SK-N-SH treated with all-trans-retinoic acid at 6 μM for 48 hours (cell line): ENCODE measurements at regions not wholly inside any gene's neighbourhood (a gene's known extent, or its start where the extent isn't known, plus 50 kb on each side); places are given as distances from the start of the nearest gene placed in this dataset.

ENCODE experiments used
- ATAC-seq: fragments of 200-7000 bp; cut with Tn5 transposase; 3 replicates; pipeline ENCODE4 v1.9.1; 2020; ENCODE audit warnings: mild to moderate bottlenecking, moderate library complexity
- ARNTL ChIP-seq: fragments of 450-650 bp; formaldehyde crosslinking; IDR thresholded peaks from 2 replicates; pipeline ENCODE4 v1.5.0; 2020; ENCODE audit warnings: low read depth, mild to moderate bottlenecking, moderate library complexity, borderline replicate concordance
- CSDC2 ChIP-seq: fragments of 250-450 bp; sonication (Bioruptor Pico); IDR thresholded peaks from 2 replicates; pipeline ENCODE4 v1.5.0; 2020; ENCODE audit warnings: mild to moderate bottlenecking, moderate library complexity
- ESRRG ChIP-seq: fragments of 250-450 bp; sonication (Bioruptor Pico); IDR thresholded peaks from 2 replicates; pipeline ENCODE4 v1.6.1; 2021; ENCODE audit warnings: mild to moderate bottlenecking
- GLIS3 ChIP-seq: fragments of 250-450 bp; sonication (Bioruptor Pico); IDR thresholded peaks from 2 replicates; pipeline ENCODE4 v1.5.0; 2020; ENCODE audit warnings: mild to moderate bottlenecking, moderate library complexity
- ISL1 ChIP-seq: fragments of 250-450 bp; sonication (Bioruptor Pico); IDR thresholded peaks from 2 replicates; pipeline ENCODE4 v2.1.2; 2022; ENCODE audit warnings: mild to moderate bottlenecking, moderate library complexity
- OSR1 ChIP-seq: fragments of 250-450 bp; sonication (Bioruptor Pico); IDR thresholded peaks from 2 replicates; pipeline ENCODE4 v1.8.0; 2022; ENCODE audit warnings: moderate library complexity, mild to moderate bottlenecking, inconsistent platforms
- PPARA ChIP-seq: fragments of 250-450 bp; sonication (Bioruptor Pico); IDR thresholded peaks from 2 replicates; pipeline ENCODE4 v1.5.0; 2020; ENCODE audit warnings: mild to moderate bottlenecking, borderline replicate concordance
- RARB ChIP-seq: fragments of 250-450 bp; sonication (Bioruptor Pico); IDR thresholded peaks from 2 replicates; pipeline ENCODE4 v1.8.0; 2021; ENCODE audit warnings: mild to moderate bottlenecking, moderate library complexity
- SNAI2 ChIP-seq: fragments of 250-450 bp; sonication (Bioruptor Pico); IDR thresholded peaks from 2 replicates; pipeline ENCODE4 v1.5.0; 2020; ENCODE audit warnings: mild to moderate bottlenecking, moderate library complexity
- TCF4 ChIP-seq: fragments of 250-450 bp; sonication (Bioruptor Pico); IDR thresholded peaks from 2 replicates; pipeline ENCODE4 v1.8.0; 2021; ENCODE audit warnings: mild to moderate bottlenecking, moderate library complexity, borderline replicate concordance
- ZC3H10 ChIP-seq: fragments of 250-450 bp; sonication (Bioruptor Pico); IDR thresholded peaks from 2 replicates; pipeline ENCODE4 v1.5.1; 2021; ENCODE audit warnings: mild to moderate bottlenecking, moderate library complexity
- ZFP3 ChIP-seq: fragments of 250-450 bp; sonication (Bioruptor Pico); IDR thresholded peaks from 2 replicates; pipeline ENCODE4 v1.5.0; 2020; ENCODE audit warnings: mild to moderate bottlenecking, moderate library complexity
- ZFP30 ChIP-seq: fragments of 450-650 bp; formaldehyde crosslinking; IDR thresholded peaks from 2 replicates; pipeline ENCODE4 v1.5.0; 2022; ENCODE audit warnings: mild to moderate bottlenecking, moderate library complexity
- ZNF565 ChIP-seq: fragments of 450-650 bp; formaldehyde crosslinking; conservative IDR thresholded peaks from 2 replicates; pipeline ENCODE4 v1.5.0; 2020; ENCODE audit warnings: low read depth, mild to moderate bottlenecking, moderate library complexity
- ZNF70 ChIP-seq: fragments of 450-650 bp; formaldehyde crosslinking; IDR thresholded peaks from 2 replicates; pipeline ENCODE4 v1.5.0; 2020; ENCODE audit warnings: mild to moderate bottlenecking, moderate library complexity
- ZNF8 ChIP-seq: fragments of 450-650 bp; formaldehyde crosslinking; IDR thresholded peaks from 2 replicates; pipeline ENCODE4 v1.5.0; 2020; ENCODE audit warnings: mild to moderate bottlenecking, moderate library complexity
- TF ChIP-seq, protein P1 (sequence below): fragments of 250-450 bp; sonication (Bioruptor Pico); IDR thresholded peaks from 2 replicates; pipeline ENCODE4 v1.8.0; 2020; ENCODE audit warnings: mild to moderate bottlenecking, moderate library complexity, borderline replicate concordance
- TF ChIP-seq, protein P2 (sequence below): fragments of 250-450 bp; sonication (Bioruptor Pico); IDR thresholded peaks from 2 replicates; pipeline ENCODE4 v1.5.0; 2020; ENCODE audit warnings: mild to moderate bottlenecking, moderate library complexity
- TF ChIP-seq, protein P3 (sequence below): fragments of 250-450 bp; sonication (Bioruptor Pico); IDR thresholded peaks from 2 replicates; pipeline ENCODE4 v1.5.1; 2020; ENCODE audit warnings: low read depth, mild to moderate bottlenecking, moderate library complexity
- TF ChIP-seq, protein P4 (sequence below): fragments of 250-450 bp; sonication (Bioruptor Pico); IDR thresholded peaks from 2 replicates; pipeline ENCODE4 v1.5.1; 2021; ENCODE audit warnings: mild to moderate bottlenecking, moderate library complexity
- TF ChIP-seq, protein P5 (sequence below): fragments of 250-450 bp; sonication (Bioruptor Pico); IDR thresholded peaks from 2 replicates; pipeline ENCODE4 v1.8.0; 2021; ENCODE audit warnings: low read depth, mild to moderate bottlenecking, moderate library complexity, borderline replicate concordance

DNA sequence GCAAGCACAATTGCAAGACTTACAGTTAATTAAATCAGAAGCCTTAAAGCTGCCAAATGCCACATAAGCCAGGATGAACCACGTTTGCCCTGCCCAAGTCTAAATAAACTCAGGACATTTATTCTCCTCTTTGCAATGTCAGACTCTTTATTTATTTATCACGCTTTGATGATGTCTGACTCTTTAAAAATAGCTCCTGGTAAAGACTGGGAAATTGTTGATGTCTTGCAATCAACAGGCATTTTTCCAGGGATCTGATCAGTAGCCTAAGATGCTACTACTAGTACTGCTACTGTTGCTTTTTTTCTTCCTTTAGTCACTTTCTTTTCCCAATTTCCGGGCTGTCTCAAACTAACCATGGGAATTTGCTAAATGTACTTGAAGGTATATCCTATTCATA lies 365.8 kb upstream of the MARCKS start (continued):
- TF ChIP-seq, protein P1, sequence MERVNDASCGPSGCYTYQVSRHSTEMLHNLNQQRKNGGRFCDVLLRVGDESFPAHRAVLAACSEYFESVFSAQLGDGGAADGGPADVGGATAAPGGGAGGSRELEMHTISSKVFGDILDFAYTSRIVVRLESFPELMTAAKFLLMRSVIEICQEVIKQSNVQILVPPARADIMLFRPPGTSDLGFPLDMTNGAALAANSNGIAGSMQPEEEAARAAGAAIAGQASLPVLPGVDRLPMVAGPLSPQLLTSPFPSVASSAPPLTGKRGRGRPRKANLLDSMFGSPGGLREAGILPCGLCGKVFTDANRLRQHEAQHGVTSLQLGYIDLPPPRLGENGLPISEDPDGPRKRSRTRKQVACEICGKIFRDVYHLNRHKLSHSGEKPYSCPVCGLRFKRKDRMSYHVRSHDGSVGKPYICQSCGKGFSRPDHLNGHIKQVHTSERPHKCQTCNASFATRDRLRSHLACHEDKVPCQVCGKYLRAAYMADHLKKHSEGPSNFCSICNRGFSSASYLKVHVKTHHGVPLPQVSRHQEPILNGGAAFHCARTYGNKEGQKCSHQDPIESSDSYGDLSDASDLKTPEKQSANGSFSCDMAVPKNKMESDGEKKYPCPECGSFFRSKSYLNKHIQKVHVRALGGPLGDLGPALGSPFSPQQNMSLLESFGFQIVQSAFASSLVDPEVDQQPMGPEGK (CRISPR knock-in tag) = no peak
- no peak for TF ChIP-seq ESRRG (CRISPR knock-in tag)

DNA sequence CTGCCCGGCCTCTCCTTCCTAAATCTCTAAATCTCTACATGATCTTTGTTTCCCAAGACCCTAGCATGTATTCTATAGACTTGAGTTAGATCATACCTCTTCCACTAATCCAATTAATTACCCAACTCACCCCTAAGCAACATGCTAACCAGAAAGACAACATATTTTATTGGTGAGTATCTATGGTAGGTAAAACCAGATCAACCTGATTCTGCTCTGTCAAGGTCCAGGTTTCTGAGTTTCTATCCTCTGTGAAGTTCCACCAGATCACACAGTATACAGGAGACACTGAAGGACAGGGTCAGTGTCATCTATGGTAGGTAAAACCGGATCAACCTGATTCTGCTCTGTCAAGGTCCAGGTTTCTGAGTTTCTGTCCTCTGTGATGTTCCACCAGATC lies 363.2 kb upstream of the MARCKS start:
- no peak for ATAC-seq
- TF ChIP-seq SNAI2 (no peak), RARB (CRISPR knock-in tag) (no peak), ZFP3 (CRISPR knock-in tag) (no peak), ISL1 (CRISPR knock-in tag) (no peak), ZNF70 (CRISPR knock-in tag) (no peak), ZNF8 (CRISPR knock-in tag) (no peak), GLIS3 (CRISPR knock-in tag) (no peak), ZC3H10 (CRISPR knock-in tag) (no peak), PPARA (CRISPR knock-in tag) (no peak), CSDC2 (no peak), ZFP30 (no peak), ZNF565 (CRISPR knock-in tag) (no peak), TCF4 (CRISPR knock-in tag) (no peak)
- TF ChIP-seq, protein P2, sequence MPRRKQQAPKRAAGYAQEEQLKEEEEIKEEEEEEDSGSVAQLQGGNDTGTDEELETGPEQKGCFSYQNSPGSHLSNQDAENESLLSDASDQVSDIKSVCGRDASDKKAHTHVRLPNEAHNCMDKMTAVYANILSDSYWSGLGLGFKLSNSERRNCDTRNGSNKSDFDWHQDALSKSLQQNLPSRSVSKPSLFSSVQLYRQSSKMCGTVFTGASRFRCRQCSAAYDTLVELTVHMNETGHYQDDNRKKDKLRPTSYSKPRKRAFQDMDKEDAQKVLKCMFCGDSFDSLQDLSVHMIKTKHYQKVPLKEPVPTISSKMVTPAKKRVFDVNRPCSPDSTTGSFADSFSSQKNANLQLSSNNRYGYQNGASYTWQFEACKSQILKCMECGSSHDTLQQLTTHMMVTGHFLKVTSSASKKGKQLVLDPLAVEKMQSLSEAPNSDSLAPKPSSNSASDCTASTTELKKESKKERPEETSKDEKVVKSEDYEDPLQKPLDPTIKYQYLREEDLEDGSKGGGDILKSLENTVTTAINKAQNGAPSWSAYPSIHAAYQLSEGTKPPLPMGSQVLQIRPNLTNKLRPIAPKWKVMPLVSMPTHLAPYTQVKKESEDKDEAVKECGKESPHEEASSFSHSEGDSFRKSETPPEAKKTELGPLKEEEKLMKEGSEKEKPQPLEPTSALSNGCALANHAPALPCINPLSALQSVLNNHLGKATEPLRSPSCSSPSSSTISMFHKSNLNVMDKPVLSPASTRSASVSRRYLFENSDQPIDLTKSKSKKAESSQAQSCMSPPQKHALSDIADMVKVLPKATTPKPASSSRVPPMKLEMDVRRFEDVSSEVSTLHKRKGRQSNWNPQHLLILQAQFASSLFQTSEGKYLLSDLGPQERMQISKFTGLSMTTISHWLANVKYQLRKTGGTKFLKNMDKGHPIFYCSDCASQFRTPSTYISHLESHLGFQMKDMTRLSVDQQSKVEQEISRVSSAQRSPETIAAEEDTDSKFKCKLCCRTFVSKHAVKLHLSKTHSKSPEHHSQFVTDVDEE (CRISPR knock-in tag) = no peak
- TF ChIP-seq, protein P3, sequence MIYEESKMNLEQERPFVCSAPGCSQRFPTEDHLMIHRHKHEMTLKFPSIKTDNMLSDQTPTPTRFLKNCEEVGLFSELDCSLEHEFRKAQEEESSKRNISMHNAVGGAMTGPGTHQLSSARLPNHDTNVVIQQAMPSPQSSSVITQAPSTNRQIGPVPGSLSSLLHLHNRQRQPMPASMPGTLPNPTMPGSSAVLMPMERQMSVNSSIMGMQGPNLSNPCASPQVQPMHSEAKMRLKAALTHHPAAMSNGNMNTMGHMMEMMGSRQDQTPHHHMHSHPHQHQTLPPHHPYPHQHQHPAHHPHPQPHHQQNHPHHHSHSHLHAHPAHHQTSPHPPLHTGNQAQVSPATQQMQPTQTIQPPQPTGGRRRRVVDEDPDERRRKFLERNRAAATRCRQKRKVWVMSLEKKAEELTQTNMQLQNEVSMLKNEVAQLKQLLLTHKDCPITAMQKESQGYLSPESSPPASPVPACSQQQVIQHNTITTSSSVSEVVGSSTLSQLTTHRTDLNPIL (CRISPR knock-in tag) = no peak
- TF ChIP-seq, protein P4, sequence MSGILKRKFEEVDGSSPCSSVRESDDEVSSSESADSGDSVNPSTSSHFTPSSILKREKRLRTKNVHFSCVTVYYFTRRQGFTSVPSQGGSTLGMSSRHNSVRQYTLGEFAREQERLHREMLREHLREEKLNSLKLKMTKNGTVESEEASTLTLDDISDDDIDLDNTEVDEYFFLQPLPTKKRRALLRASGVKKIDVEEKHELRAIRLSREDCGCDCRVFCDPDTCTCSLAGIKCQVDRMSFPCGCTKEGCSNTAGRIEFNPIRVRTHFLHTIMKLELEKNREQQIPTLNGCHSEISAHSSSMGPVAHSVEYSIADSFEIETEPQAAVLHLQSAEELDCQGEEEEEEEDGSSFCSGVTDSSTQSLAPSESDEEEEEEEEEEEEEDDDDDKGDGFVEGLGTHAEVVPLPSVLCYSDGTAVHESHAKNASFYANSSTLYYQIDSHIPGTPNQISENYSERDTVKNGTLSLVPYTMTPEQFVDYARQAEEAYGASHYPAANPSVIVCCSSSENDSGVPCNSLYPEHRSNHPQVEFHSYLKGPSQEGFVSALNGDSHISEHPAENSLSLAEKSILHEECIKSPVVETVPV (CRISPR knock-in tag) = no peak

DNA sequence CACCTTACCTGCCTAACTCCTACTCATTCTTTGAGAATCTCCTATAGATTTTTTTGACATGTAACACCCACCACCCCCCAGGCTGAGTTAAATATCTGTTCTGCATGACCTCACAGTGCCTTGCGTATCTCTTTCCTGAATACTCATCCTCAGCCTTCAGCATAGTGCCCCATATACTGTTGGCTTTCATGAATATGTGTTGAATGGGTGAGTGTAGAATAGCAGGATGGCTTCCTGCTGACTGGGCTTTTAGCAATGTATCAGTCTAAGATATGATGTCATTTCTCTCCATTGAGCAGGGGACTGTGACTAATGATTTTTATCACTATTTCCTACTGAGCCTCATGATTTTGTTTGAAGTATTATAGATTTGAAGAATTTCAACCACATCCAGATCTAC lies 361.6 kb upstream of the MARCKS start:
- peak; percentile 80 for ATAC-seq
- TF ChIP-seq ZNF565 (CRISPR knock-in tag) (no peak), GLIS3 (CRISPR knock-in tag) (no peak), ZNF8 (CRISPR knock-in tag) (no peak), ZFP3 (CRISPR knock-in tag) (no peak), OSR1 (CRISPR knock-in tag) (no peak), ZFP30 (no peak), CSDC2 (no peak), ISL1 (CRISPR knock-in tag) (no peak), ESRRG (CRISPR knock-in tag) (no peak), ARNTL (no peak), ZNF70 (CRISPR knock-in tag) (no peak), PPARA (CRISPR knock-in tag) (no peak), RARB (CRISPR knock-in tag) (no peak)
- TF ChIP-seq, protein P4 (CRISPR knock-in tag) = no peak
- TF ChIP-seq, protein P1 (CRISPR knock-in tag) = no peak
- TF ChIP-seq, protein P2 (CRISPR knock-in tag) = no peak
- TF ChIP-seq, protein P5, sequence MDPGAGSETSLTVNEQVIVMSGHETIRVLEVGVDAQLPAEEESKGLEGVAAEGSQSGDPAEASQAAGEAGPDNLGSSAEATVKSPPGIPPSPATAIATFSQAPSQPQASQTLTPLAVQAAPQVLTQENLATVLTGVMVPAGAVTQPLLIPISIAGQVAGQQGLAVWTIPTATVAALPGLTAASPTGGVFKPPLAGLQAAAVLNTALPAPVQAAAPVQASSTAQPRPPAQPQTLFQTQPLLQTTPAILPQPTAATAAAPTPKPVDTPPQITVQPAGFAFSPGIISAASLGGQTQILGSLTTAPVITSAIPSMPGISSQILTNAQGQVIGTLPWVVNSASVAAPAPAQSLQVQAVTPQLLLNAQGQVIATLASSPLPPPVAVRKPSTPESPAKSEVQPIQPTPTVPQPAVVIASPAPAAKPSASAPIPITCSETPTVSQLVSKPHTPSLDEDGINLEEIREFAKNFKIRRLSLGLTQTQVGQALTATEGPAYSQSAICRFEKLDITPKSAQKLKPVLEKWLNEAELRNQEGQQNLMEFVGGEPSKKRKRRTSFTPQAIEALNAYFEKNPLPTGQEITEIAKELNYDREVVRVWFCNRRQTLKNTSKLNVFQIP (CRISPR knock-in tag) = no peak
